Calu3 (cell line): ENCODE measurements at regions not wholly inside any gene's neighbourhood (a gene's known extent, or its start where the extent isn't known, plus 50 kb on each side); places are given as distances from the start of the nearest gene placed in this dataset.

ENCODE experiments used
- BruUV-seq: library from RNA; stranded (reverse); fragments of 400-500 nt; replicated peaks from 2 replicates; lab custom pipeline; 2021; lab: Mats Ljungman, UMichigan
- CTCF ChIA-PET: fragments of 300-600 bp; sonication (Branson Sonifier 250); formaldehyde crosslinking; loops from one replicate; lab custom pipeline; 2022; ENCODE audit warnings: antibody characterized with exemption; lab: Charles Lee
- DNase-seq: peaks from one replicate; pipeline ENCODE4 v3.0.0; 2022
- H3K27ac Mint-ChIP-seq: one replicate; pipeline ENCODE4 v1.8.0; 2022; ENCODE audit warnings: mixed read lengths; ENCODE audit not compliant: unreplicated experiment
- H3K27me3 Mint-ChIP-seq: one replicate; pipeline ENCODE4 v1.8.0; 2022; ENCODE audit warnings: mixed read lengths; ENCODE audit not compliant: unreplicated experiment
- H3K36me3 Mint-ChIP-seq: one replicate; pipeline ENCODE4 v1.8.0; 2022; ENCODE audit warnings: mild to moderate bottlenecking, moderate library complexity, mixed read lengths; ENCODE audit not compliant: insufficient read depth, unreplicated experiment
- H3K4me1 Mint-ChIP-seq: one replicate; pipeline ENCODE4 v1.8.0; 2022; ENCODE audit warnings: mild to moderate bottlenecking, low read depth, mixed read lengths; ENCODE audit not compliant: unreplicated experiment
- H3K4me3 Mint-ChIP-seq: one replicate; pipeline ENCODE4 v1.8.0; 2022; ENCODE audit warnings: mild to moderate bottlenecking, low read depth, moderate library complexity, mixed read lengths; ENCODE audit not compliant: unreplicated experiment
- H3K9me3 Mint-ChIP-seq: one replicate; pipeline ENCODE4 v1.8.0; 2022; ENCODE audit warnings: low read depth, mixed read lengths; ENCODE audit not compliant: unreplicated experiment
- intact Hi-C: fragments of 100-400 bp; cut with micrococcal nuclease; formaldehyde crosslinking; loops from one replicate; pipeline ENCODE4 v1.10.0; 2022; ENCODE audit not compliant: unreplicated experiment
- TF ChIP-seq, protein P1 (sequence below): fragments of 200-600 bp; IDR thresholded peaks from one replicate; pipeline ENCODE4 v1.8.0; 2022; ENCODE audit warnings: antibody characterized with exemption; ENCODE audit not compliant: unreplicated experiment

DNA sequence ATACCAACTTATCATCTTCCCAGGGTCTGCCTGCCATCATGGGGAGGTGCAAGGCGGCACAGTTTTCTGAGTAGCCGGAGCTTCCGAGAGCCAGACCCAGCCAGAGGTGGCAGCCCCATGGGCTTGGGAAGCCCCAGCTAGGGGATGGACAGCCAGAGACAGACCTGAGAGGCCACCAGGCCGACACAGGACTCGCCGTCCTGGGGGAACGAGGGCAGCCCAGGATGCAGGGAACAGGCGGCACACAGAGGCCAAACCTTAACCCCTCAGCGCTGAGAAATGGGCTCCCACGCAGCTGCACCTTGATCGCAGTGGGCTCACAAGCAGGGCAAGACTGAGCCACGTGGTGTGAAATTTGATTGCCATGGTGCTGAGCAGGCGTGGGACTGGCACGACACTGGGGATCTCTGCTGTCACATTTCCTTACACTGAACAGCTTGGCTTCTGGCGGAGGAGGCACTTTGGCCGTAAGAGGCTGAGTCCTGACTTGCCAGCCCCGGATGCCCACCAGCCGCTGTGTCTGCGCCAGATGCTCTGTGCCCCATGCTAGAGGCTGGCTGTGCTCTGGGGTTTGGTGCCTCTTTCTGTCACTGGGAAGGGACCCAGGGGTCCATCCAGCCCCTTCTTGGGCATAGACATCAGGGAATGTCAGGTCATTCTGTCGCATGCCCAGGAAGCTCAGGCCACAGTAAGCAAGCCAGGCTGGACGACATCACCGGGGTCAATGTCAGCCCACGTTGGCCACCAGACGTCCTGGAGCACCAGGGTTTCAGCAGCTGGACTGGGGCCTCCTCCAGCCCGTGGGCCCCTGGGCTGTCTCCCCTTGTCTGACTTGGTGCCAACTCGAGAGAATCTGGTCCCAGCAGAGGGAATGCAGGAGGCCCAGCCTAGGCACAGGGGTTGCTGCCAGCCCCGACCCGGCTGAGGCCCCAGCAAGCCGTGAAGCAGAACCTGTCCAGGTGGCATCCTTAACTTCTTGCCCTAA, 312.1 kb upstream of the MYT1L start:
- CTCF ChIA-PET = no interaction called here
- TF ChIP-seq, protein P1, sequence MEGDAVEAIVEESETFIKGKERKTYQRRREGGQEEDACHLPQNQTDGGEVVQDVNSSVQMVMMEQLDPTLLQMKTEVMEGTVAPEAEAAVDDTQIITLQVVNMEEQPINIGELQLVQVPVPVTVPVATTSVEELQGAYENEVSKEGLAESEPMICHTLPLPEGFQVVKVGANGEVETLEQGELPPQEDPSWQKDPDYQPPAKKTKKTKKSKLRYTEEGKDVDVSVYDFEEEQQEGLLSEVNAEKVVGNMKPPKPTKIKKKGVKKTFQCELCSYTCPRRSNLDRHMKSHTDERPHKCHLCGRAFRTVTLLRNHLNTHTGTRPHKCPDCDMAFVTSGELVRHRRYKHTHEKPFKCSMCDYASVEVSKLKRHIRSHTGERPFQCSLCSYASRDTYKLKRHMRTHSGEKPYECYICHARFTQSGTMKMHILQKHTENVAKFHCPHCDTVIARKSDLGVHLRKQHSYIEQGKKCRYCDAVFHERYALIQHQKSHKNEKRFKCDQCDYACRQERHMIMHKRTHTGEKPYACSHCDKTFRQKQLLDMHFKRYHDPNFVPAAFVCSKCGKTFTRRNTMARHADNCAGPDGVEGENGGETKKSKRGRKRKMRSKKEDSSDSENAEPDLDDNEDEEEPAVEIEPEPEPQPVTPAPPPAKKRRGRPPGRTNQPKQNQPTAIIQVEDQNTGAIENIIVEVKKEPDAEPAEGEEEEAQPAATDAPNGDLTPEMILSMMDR = no peak
- DNase-seq = no peak
- H3K27ac Mint-ChIP-seq = no peak overlapping the region
- BruUV-seq = no TSS peak
- peaks cover 13% of the 10 kb centered on the region for H3K9me3 Mint-ChIP-seq
- no peak overlapping the region for H3K4me3 Mint-ChIP-seq
- no peaks in the 10 kb centered on the region for H3K4me1 Mint-ChIP-seq
- H3K27me3 Mint-ChIP-seq = no peaks in the 10 kb centered on the region
- H3K36me3 Mint-ChIP-seq = no peaks in the 10 kb centered on the region
- intact Hi-C loops = no loop called here

DNA sequence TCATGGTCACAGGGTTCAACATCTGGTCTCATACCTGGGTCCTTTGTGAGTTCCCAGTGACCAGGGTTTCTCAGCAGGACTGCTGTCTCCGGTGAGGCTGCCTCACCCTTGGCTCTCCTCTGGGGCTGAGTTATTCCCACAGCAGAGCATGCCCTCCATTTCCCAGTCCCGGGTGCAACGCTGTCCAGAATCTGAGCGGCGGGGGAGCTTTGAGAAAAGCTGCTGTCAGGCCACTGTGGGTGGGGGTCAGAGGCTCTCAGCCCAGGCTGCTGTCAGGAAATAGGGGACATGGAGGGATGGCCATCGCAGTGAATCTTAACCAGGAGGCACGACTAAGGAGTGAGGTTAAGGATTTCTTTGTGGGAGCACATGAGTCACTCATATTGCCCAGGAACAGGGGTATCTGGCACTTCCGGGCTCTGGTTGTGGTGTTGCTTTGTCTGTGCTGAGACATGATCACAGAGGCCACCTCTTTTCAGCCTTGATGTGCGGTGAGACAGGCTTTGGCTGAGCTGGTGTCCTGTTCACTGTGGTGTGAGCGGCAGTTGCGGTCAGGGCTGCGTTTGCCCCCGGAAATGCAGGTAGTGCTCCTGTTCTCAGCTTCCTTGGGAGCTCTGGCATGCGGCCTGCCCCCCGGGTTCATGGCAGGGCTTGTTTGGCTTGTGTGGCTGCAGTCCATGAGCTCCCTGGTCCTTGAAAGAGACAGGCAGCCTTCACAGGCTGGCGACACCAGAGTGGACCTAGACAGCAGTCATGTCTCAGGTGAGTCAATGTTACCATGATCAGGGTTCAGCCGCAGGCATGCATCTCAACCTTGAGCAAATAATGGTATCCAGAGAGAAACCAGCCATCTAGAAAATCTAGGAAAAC, 310.7 kb upstream of the MYT1L start:
- TF ChIP-seq, protein P1 = no peak
- intact Hi-C loops = no loop called here
- Mint-ChIP-seq H3K4me3 (no peak overlapping the region), H3K27me3 (no peaks in the 10 kb centered on the region), H3K9me3 (peaks cover 12% of the 10 kb centered on the region), H3K36me3 (no peaks in the 10 kb centered on the region), H3K4me1 (no peaks in the 10 kb centered on the region), H3K27ac (no peak overlapping the region)
- DNase-seq = no peak
- BruUV-seq = no TSS peak
- CTCF ChIA-PET = no interaction called here

DNA sequence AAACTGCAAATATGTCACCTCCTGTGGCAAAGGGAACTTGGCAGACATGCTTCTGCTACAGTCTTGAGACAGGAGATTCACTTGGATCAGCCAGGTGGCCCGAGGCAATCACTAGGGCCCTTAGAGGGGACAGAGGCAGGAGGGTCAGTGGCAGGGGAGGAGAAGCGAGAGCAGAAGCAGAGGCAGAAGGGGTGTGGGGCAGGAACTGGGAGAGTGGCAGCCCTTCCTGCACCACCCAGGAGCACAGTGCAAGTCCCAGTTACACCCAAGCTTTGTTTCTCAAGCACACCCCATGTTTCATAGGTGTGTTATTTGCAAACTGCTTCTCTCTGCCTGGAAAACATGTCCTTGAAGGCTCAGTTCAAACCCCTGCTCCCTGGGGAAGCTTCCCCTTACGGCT, 309.7 kb upstream of the MYT1L start:
- Mint-ChIP-seq H3K4me3 (no peak overlapping the region), H3K9me3 (peaks cover 14% of the 10 kb centered on the region), H3K4me1 (no peaks in the 10 kb centered on the region), H3K36me3 (no peaks in the 10 kb centered on the region), H3K27ac (no peak overlapping the region), H3K27me3 (no peaks in the 10 kb centered on the region)
- no peak for DNase-seq
- BruUV-seq = no TSS peak
- CTCF ChIA-PET = no interaction called here
- TF ChIP-seq, protein P1 = no peak
- intact Hi-C loops = no loop called here

DNA sequence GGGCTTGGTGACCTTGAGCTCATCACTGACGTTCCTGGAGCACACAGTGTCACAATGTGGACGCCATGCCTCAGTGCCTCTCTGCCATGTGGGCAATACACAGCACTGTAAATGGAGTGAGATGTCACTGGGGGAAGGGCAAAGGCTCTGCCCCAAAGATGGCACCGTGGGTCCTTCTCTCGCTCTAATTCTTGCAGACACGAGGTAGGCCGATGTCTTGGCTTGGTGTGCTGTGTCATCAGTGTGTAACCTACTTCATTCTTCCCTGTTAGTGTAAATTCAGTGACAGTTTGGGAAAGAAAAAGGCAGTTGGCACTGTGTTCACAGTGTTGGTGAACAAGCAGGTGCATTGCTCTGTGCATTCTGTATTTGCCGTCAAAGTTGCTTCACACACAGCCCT, 309.3 kb upstream of the MYT1L start:
- intact Hi-C loops = no loop called here
- H3K4me1 Mint-ChIP-seq = no peaks in the 10 kb centered on the region
- TF ChIP-seq, protein P1 = no peak
- BruUV-seq = no TSS peak
- no peaks in the 10 kb centered on the region for H3K36me3 Mint-ChIP-seq
- H3K27ac Mint-ChIP-seq = no peak overlapping the region
- no peak overlapping the region for H3K4me3 Mint-ChIP-seq
- H3K9me3 Mint-ChIP-seq = peaks cover 14% of the 10 kb centered on the region
- CTCF ChIA-PET = no interaction called here
- H3K27me3 Mint-ChIP-seq = no peaks in the 10 kb centered on the region
- no peak for DNase-seq
